HS-5 (cell line): ENCODE measurements at regions not wholly inside any gene's neighbourhood (a gene's known extent, or its start where the extent isn't known, plus 50 kb on each side); places are given as distances from the start of the nearest gene placed in this dataset.

Experiments used
- DNase-seq: peaks from one replicate; pipeline ENCODE4 v3.0.0-alpha.2; 2012; ENCODE audit warnings: low read depth

DNA sequence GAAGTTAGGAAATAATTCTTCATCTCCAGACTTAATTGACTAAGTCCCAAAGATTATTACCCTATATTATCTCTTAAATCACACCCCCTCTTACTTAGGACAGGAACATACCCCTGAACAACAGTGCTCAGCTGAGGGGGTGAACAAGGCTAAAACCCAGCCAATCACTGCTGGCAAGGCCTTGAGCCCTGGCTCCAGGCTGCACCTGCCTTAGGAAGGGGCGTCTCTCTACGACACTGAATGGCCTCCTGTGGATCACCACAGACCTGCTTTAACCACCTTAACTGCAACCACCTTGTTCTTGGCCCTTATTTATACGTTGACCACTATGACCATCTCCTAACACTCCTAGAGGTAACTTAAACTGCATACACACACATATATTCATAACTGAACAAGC lies 267.4 kb upstream of the THBS1 start:
- DNase-seq = no peak

DNA sequence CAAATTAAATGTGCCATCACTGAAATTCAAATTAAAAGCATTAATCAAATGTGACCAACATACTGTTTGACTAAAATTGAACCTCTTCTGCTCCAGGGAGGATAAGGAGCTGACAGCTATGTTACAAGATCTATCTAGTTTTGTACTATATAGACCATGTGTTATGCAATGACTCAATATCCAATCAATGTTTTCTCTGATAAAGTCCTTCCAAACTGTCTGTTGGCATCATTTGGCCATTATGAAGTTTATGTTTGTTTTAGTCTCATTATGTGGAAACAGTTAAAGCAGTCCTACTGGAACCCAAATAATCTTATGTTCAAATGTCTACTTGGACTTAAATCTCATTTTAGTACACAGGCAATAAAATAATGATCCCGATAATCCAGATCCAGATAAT lies 267.0 kb upstream of the THBS1 start:
- DNase-seq = no peak

DNA sequence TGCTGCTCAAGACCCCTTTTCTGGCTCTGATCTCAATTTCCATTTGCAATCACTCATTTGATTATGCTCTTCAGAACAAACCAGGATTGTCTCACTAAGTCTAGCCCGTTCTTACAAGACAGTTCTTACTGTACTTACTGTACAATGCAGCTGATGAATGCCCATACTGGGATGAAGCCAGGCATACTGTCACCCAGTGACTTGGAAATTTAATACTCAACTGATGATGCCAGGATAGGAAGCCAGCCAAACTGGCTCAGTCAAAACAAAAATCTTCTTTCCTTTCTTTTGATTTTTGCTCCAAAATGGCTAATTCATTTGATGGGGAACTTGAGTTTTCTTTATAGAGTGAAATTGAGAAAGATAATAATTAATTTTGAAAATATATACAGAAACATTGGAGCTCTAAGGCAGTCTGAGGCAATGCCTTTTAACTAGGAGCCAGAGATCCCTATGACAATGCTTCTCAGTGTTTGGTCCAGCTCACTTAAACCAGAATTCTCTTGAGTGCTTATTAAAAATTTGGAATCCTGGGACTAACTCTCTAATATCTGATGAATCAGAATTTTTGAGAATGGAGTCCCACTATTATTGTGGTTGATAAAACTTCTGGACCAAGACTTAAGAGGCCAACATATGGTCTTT lies 265.6 kb upstream of the THBS1 start:
- DNase-seq = no peak

DNA sequence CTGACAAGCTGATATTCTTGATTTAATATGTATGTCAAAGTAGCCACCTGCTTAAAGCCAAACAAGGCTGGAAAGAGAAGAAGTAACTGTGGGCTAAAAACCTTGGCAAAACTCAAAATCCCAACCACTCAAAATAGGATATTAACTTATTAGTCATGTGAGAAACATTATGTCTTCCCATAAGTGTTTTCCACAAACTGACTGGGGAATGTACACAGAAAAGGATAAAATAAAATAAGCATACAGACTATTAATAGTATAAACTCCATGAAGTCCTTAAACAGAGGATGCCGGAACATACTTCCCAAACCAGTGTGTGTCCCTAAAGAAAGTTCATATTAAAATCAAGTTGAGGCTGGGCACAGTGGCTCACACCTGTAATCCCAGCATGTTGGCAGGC lies 263.7 kb upstream of the THBS1 start:
- DNase-seq = no peak

DNA sequence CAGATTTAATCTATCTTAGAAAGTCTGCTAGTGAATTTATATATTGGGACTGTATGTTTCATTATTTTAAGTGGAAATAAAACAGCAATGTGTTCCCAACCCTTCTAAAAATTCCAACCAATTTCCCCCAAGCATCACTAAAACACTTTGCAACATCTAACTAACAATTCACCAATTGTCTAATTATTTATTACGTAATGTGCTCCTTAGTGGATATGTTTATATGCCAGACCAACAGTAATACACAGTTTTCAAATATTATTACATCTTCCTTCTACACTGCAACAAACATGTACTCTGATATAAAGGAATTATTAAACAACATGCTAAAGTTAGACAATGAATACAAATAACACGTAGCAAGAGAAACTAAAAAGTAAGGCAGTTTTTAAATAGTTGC lies 262.6 kb upstream of the THBS1 start:
- no peak for DNase-seq

DNA sequence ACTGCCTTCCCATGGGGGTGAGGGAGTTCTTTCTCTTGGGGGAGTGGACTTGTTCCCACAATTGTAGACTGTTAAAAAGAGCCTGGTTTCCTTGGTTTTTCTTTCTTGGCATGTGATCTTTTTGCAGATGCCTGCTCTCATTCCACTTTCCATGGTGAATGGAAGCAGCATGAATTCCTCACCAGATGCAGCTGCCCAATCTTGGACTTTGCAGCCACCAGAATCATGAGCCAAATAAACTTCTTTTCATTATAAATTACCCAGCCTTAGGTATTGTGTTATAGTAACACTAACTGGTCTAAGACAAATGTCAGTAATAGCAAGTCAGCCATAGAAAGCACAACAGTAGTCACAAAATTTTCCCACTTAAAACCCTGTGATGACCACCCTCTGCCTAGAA lies 260.5 kb upstream of the THBS1 start:
- no peak for DNase-seq

DNA sequence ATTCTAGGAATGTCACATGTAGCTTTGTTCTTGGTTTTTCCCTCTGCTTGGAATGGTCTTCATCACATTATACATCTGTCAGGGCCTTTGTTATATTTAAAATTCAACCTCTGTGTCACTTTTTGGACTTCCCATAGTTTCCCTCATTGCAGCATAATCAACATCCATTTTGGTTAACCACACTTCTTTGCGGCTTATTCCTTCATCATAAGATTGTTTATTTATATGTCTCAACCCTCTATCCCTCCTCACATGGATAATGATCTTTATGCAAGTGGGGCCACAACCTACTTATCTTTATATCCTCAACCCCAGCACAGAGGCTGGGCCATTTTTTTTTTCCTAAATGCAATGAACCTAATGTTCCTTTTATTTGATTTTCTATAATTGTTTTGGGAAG lies 260.0 kb upstream of the THBS1 start:
- DNase-seq = no peak

DNA sequence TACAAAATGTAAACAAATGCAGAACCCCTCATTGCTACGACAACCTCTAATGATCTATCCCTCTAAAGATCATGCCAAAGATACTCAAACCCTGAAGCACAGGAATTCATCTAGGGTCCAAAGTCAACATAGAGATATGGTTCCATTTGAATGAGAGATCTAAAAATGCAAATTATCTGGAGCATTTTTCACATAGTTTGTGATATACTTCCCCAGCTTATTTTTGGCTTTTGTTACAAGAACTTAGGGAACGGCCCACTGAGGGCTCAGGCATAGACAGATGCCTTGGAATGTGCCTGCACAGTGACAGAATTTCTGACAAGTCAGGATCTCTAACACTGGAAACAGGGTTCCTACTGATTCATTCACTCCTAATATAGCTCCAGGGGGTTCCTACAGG lies 258.9 kb upstream of the THBS1 start:
- no peak for DNase-seq

DNA sequence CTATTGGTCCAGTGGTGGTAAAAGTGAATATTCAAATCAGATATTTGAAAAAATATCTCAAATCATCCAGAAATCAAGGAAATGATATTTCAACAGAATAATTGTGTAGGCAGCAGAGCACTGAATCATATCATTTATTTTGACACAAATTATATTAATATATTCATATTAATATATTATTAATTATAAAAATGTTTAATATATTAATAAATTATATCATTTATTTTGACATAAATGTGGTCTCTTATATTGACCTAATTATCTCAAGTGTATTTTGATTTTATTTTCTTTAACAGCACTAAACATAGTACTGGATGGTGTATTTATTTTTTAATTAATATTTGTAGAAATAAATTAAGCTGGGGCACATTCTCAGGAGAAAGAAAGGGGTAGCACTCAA lies 257.7 kb upstream of the THBS1 start:
- no peak for DNase-seq

DNA sequence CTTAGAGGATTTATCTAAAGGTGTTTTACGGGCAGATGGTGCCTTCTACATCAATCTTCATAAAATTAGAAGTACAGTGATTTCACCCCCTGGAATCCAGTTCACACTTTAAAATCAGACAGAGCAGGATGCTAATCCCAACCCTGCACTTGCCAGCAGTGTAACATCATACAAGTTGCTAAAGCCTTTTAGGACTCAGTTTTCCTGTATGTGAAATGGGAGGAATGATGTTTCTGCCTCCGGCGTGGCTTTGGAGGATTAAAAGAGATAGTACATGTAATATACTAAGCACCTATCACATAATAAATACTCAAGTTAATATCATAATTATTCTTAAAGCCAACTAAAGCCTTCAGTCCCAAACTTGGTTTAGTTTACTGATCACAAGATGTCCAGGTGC lies 257.2 kb upstream of the THBS1 start:
- DNase-seq = no peak

DNA sequence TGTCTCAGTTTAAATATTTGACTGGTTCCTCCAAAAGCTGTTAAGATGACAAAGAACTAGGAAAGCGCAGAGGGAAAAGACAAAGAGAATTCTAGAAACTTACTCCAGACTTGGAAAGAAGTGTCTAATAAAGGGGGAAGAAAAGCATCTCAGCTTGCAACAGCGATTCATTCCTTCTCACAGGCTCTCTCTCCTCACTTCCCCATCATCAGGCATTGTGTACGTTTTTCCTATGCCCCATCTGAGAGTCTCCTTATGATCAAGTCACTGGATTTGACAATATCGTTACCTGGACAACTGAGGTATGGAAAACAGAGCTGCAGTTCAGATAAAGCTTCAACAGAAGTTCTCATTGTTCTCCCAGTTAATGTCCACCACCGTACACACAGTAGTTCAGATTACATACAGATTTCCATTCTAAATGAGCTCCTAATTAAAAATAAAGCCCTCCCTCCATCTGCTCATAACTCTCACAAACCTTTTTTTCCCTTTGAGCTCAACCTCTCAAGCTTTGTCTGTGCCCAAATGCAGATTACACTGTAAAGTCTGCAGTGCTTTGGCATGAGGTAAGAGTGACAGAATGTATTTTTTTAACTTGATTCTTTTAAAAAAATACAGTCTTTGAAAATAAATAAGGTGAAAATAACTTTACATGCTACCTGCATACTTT lies 254.4 kb upstream of the THBS1 start:
- no peak for DNase-seq

DNA sequence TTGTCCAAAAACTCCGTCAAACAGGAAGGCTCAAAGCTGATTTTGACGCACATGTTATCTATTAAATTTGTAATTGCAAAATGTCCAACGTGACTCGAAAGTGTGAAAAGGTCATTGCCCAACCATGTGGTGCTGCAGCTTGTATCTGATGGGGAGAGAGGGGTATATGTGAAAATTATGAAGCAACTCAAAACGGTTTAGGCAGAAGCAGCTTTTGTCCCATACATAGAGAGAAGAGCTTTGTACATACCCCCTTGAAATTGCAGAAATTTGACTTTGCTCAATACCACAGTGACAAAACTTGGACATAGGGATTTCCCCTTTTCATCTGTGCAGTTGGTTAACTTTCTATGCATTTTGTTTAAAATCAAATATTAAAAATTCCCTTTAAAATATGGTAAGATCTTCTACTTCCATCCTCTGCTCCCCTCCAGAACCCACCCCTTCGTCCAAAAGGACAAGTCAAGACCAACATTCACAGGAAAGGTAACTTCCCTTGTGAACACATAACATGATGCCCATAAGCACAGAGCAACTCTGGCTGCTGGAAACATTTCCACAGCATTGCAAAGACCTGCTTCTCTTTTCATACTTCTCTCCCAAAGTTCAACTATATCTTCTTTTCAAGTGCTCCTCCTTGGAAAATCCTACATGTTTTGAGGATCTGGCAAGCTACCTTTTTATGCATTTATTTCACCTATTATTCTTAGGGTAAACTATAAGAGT lies 253.7 kb upstream of the THBS1 start:
- DNase-seq = no peak

DNA sequence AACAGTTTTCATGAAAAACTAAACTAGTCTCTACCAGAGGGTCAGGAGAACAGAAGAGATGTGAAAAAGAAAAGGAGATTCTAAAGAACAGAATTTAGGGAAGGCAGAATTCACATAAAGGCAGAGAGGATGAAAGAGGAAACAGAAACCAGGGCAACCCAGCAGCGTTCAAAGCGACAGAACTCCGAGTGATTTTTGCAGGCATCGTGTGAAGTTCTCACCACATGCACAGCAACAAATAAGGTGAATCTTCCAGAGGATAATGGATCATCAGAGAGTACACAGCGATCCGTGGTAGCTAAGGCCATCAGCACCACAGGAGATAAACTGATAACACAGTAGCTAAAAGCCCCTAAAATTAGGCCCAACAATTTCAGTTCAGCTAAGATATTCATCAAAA lies 250.8 kb upstream of the THBS1 start:
- DNase-seq = no peak

DNA sequence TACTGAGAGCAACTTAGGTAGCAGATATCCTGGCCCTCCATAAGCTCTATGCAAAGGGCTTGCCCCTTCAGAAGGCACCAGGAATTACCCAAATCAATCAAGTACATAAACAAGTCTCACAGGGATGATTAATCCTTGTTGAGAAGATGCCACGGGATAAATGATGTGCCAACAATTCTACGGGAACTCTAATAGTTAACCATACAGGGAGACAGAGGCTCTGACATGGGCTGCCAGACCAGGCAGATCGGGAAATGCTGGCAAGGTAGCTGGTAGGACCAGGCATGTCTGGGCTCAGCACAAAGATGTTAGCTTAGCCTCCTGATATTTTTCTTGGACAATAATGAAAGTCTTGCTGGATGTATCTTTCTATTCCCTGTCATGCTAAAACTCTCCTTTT lies 249.3 kb upstream of the THBS1 start:
- DNase-seq = no peak

DNA sequence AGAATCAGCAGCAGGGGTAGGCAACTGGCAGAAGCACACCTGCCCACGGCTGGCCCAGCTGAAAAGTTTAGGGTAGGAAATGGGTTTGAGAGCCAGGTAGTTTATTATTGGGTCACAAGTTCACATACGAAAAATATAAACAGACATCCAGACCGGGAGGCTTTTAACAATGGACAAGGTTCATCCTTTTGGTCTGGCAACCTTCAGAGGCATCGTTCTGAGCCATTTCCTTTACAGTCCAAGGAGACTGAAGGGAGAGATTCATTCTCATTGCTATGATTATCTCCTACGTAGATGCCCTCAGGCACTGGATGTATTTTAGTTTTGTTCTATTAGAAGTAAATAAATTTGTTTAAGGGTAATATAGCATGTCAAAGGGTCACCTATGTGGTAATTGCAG lies 248.0 kb upstream of the THBS1 start:
- no peak for DNase-seq

DNA sequence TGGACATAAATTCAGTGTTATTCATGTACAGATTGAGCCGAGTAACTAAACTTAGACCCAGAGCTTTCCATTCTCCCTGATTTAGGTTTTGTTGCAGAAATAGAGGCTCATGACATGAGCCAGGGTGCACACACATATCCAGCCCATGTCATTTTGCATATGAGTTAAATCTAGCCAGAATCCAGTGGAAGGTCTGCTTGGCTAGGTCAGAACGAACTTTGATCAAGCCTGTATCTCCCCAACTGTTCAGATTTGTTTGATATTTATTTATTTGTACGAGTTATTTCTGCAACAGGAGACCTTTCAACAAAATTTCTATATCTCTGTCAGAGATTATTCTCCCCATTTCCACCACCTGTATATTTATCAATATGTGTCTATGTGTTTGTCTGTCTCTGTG lies 247.5 kb upstream of the THBS1 start:
- DNase-seq = no peak

DNA sequence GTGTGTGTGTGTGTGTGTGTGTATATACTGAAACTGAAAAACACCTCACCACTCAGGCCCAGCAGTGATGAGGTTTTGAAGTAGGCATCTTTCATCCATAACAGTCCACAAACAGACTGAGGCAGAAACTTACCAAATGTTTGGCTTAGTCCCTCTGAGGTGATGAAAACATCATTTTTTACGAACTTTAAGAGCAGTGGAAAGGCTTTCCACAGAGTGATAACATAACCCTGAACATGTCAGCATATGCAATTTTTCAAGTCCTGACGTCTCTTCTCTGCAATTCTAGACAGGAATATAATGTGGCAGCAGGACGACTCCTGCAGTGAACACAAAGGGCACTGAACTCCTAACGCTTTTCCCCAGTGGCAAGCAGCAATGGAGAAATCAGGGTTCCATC lies 247.0 kb upstream of the THBS1 start:
- no peak for DNase-seq

DNA sequence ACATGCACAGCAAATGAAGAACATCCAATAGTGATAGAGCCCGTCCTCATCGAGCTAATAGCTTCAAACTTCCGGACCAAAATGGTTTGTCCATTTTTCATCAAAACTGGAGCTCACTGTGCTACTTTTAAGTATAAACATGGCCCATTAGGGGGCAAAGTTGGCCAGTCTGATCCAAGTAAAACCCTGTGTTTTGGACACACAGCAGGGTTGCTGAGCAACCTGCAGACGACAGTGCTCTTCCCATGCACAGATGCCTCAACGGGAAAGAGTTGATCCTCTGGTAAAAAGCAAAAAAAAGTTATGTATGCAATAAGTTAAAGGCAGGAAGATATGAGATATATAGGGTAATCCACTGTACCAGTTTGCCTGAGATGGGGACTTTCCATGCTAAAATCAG lies 244.0 kb upstream of the THBS1 start:
- DNase-seq = no peak

DNA sequence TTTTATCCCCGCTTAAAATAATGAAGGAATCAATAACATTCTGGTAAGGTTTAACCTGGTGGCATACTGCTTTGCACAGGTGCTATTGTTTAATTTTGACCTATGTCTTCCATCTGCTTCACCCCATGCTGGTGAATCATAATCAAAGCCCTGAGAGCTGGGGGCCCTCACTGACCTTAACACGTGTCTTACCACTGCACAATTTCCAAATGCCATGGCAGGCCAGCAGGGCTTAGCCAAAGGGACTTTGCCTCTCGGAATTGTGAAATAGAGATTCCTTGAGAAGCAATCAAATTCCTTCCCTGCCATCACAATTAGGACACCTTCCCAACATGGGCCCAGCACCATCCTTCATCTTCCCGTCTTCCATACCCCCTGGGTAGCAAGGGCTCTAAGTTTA lies 242.6 kb upstream of the THBS1 start:
- DNase-seq = no peak

DNA sequence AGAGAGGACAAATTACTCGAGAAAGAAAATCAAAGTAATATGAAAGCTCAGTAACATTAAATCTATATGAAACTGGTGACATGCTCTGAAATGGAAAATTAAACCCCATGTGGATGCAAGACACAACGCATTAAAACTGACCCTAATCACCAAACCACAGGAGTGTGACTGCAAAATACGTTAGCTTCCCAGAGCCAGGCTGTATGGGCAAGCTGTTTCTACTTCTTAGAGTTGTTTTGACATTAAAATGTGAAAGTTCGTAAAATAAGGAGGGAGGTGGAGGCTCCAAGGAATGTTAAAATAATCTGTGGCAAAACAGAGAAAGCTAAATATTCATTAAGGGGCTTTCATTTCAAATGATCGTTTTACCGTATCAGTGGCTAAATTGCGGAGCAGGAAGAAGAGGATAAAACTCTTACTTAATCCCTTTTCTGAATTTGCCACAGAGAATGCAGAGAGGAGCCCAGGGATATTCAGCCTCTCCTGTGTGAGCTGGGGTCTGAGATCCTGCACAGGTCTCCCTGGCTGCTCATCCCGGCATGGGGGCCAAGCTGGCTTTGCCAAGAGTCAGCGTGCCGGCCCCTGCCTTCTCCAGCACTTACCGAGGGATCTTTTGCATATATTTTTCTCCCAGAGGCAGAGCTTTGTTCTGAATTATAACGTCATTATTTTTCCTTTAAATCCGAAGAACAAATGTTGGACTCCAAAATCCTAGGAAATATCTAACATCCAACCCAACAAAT lies 239.8 kb upstream of the THBS1 start:
- DNase-seq = no peak

DNA sequence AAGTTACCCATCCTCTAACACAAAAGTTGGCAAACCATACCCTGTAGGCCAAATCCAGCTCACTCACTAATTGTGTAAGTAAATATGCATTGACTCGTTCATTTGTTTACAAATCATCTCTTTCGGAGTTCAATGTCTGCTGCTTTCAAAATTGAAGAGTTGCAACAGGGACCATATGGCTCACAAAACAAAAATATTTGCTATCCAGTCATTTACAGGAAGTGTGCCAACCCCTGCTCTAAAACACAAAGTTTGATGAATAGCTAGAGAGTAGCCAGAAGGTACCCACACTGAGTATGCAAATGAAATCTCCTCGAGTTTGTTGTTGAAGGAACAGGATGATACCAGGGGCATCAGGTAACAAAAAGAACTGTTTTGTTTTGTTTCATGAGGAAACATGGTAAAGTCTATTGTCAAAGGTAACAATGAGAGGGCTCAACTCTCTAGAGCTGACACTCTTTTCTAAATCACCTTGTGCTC lies 236.2 kb upstream of the THBS1 start:
- no peak for DNase-seq

DNA sequence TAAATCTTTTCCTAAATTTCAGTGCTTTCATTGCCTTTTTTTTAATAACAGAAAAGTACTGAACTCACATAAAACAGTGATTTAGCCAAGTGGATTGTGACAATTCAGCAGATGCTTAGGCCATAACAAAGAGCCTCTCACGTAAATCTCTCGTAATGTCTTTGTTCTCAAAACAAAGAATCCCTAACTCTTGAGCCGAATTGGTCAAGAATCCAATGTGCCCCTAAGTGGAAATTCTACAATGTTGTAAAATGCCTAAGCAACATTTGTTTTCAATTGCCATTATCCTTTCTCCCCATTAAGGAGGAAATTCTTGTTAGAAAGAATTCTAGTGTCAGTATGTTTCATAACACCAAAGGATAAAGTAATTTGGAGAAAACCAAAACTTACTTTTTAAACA lies 235.7 kb upstream of the THBS1 start:
- DNase-seq = no peak

DNA sequence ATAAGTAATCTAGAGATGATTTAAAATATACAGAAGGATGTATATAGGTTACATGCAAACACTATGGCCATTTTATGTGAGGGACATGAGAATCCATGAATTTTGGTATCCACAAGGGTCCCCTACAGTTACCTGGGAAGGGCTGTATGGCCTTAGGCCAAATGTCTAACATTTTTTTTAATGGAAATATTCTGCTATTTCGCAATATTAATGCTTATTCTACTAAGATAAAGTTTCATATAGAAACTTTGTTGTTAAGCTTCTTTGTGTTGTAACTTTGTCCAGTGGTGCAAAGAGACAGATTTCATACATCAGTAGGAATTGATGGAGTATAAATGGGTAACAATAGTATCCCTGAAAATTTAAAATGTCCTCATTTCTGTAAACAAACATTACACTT lies 233.4 kb upstream of the THBS1 start:
- DNase-seq = no peak
